GM23248 (cell line): ENCODE measurements at regions not wholly inside any gene's neighbourhood (a gene's known extent, or its start where the extent isn't known, plus 50 kb on each side); places are given as distances from the start of the nearest gene placed in this dataset.

Experiments used
- DNase-seq: peaks from one replicate; pipeline ENCODE4 v3.0.0-alpha.2; 2015
- H2AFZ ChIP-seq: fragments of 200-600 bp; sonication (generic); 2 replicates; pipeline ENCODE4 v1.6.1; 2016; ENCODE audit warnings: antibody characterized with exemption
- H3F3A ChIP-seq: fragments of 200-600 bp; sonication (generic); 2 replicates; pipeline ENCODE4 v1.6.1; 2016; ENCODE audit warnings: mild to moderate bottlenecking, antibody characterized with exemption, mixed run types; ENCODE audit not compliant: insufficient read depth
- H3K27ac ChIP-seq: fragments of 200-600 bp; sonication (generic); 2 replicates; pipeline ENCODE4 v1.5.1; 2016; ENCODE audit warnings: mild to moderate bottlenecking
- H3K27me3 ChIP-seq: fragments of 200-600 bp; sonication (generic); replicated peaks from 2 replicates; pipeline ENCODE4 v1.6.1; 2016; ENCODE audit warnings: mild to moderate bottlenecking; ENCODE audit not compliant: insufficient read depth
- H3K36me3 ChIP-seq: fragments of 200-600 bp; sonication (generic); 2 replicates; pipeline ENCODE4 v1.6.1; 2016; ENCODE audit warnings: low read depth, mild to moderate bottlenecking
- H3K4me1 ChIP-seq: fragments of 200-600 bp; sonication (generic); 2 replicates; pipeline ENCODE4 v1.6.1; 2016; ENCODE audit warnings: mild to moderate bottlenecking; ENCODE audit not compliant: insufficient read depth
- H3K4me2 ChIP-seq: fragments of 200-600 bp; sonication (generic); one replicate; pipeline ENCODE4 v1.6.1; 2016; ENCODE audit warnings: mild to moderate bottlenecking; ENCODE audit not compliant: unreplicated experiment
- H3K4me3 ChIP-seq: fragments of 200-600 bp; sonication (generic); 2 replicates; pipeline ENCODE4 v1.5.1; 2016; ENCODE audit warnings: mild to moderate bottlenecking
- H3K79me2 ChIP-seq: fragments of 200-600 bp; sonication (generic); 2 replicates; pipeline ENCODE4 v1.6.1; 2016; ENCODE audit warnings: mild to moderate bottlenecking; ENCODE audit not compliant: insufficient read depth
- H3K9ac ChIP-seq: fragments of 200-600 bp; sonication (generic); 2 replicates; pipeline ENCODE4 v1.6.1; 2016; ENCODE audit warnings: mild to moderate bottlenecking
- H3K9me2 ChIP-seq: fragments of 200-600 bp; sonication (generic); 2 replicates; pipeline ENCODE4 v1.6.1; 2016; ENCODE audit warnings: mixed run types, mild to moderate bottlenecking, moderate library complexity; ENCODE audit not compliant: insufficient read depth
- H3K9me3 ChIP-seq: fragments of 200-600 bp; sonication (generic); one replicate; pipeline ENCODE4 v1.6.1; 2017; ENCODE audit warnings: low read depth
- H4K20me1 ChIP-seq: fragments of 200-600 bp; sonication (generic); 2 replicates; pipeline ENCODE4 v1.6.0; 2016; ENCODE audit not compliant: insufficient read depth
- EZH2 ChIP-seq: fragments of 200-600 bp; sonication (generic); IDR thresholded peaks from 2 replicates; pipeline ENCODE4 v1.6.1; 2018; ENCODE audit warnings: antibody characterized with exemption, mild to moderate bottlenecking; ENCODE audit not compliant: insufficient read depth, poor library complexity, severe bottlenecking
- EZH2phosphoT487 ChIP-seq: fragments of 200-600 bp; sonication (generic); IDR thresholded peaks from 2 replicates; pipeline ENCODE4 v1.6.1; 2018; ENCODE audit warnings: antibody characterized with exemption, moderate library complexity, mild to moderate bottlenecking, low read depth; ENCODE audit not compliant: insufficient read depth
- WGBS, 2 experiments: methylation state at CpG; one replicate each; pipeline ENCODE4 v1.1.6; 2015 to 2017; ENCODE audit warnings: low lambda C conversion rate in 2 of 2, low coverage in 1 of 2; ENCODE audit errors: missing lambda C conversion rate in 2 of 2; 5-methylcytosine and 5-hydroxymethylcytosine counted together
- in situ Hi-C: fragments of 300-500 bp; cut with MboI; formaldehyde crosslinking; loops from 2 replicates; pipeline ENCODE4 v1.15.0; 2020

GRCh38 chr9:119639287-119639955, 270.2 kb upstream of the BRINP1 start:
- Histone ChIP-seq H4K20me1 (no peaks in the 10 kb centered on the region), H3K9me3 (no peaks in the 10 kb centered on the region), H3F3A (no peaks in the 10 kb centered on the region), H3K79me2 (no peaks in the 10 kb centered on the region), H3K27ac (no peak overlapping the region), H2AFZ (no peak overlapping the region), H3K4me3 (no peak overlapping the region), H3K4me2 (no peak overlapping the region), H3K36me3 (no peaks in the 10 kb centered on the region), H3K9me2 (no peaks in the 10 kb centered on the region), H3K4me1 (no peaks in the 10 kb centered on the region), H3K9ac (no peak overlapping the region), H3K27me3 (no peaks in the 10 kb centered on the region)
- DNase-seq, result peak; percentile 78
- in situ Hi-C loops, result no loop called here
- 24 to 25% methylated on average over 12 of the region's 12 CpGs for WGBS, 2 experiments
- TF ChIP-seq EZH2, result no peak

- no peak overlapping the region for H3K27ac ChIP-seq
- 33 to 34% methylated on average over 8 of the region's 8 CpGs for WGBS, 2 experiments
- TF ChIP-seq EZH2, result no peak
- no peak for TF ChIP-seq EZH2phosphoT487
- H3K27me3 ChIP-seq, result no peaks in the 10 kb centered on the region
- no peak overlapping the region for H3K4me2 ChIP-seq
- H3F3A ChIP-seq, result no peaks in the 10 kb centered on the region
- DNase-seq, result no peak
- H3K4me1 ChIP-seq, result no peaks in the 10 kb centered on the region
- no peaks in the 10 kb centered on the region for H3K36me3 ChIP-seq
- H3K9me3 ChIP-seq, result no peaks in the 10 kb centered on the region
- no peaks in the 10 kb centered on the region for H3K9me2 ChIP-seq
- H3K4me3 ChIP-seq, result no peak overlapping the region
- no peaks in the 10 kb centered on the region for H4K20me1 ChIP-seq
- in situ Hi-C loops, result no loop called here
- no peaks in the 10 kb centered on the region for H3K79me2 ChIP-seq
- no peak overlapping the region for H3K9ac ChIP-seq
- H2AFZ ChIP-seq, result no peak overlapping the region
Observed at GRCh38 chr9:119634006-119634405, 264.8 kb upstream of the BRINP1 start.

- Histone ChIP-seq H4K20me1 (no peaks in the 10 kb centered on the region), H3K4me3 (no peak overlapping the region), H3K79me2 (no peaks in the 10 kb centered on the region), H3K9me2 (no peaks in the 10 kb centered on the region), H3K36me3 (no peaks in the 10 kb centered on the region), H3K27me3 (no peaks in the 10 kb centered on the region), H3K4me2 (no peak overlapping the region), H3K9ac (no peak overlapping the region), H3K27ac (no peak overlapping the region), H2AFZ (no peak overlapping the region), H3F3A (no peaks in the 10 kb centered on the region), H3K4me1 (no peaks in the 10 kb centered on the region), H3K9me3 (no peaks in the 10 kb centered on the region)
- WGBS, 2 experiments, result 35 to 67% methylated on average over 1 of the region's 1 CpG
- no peak for TF ChIP-seq EZH2phosphoT487
- no peak for TF ChIP-seq EZH2
- no peak for DNase-seq
- in situ Hi-C loops, result no loop called here
Observed at GRCh38 chr9:119611565-119611964, 242.3 kb upstream of the BRINP1 start.

GRCh38 chr9:119609277-119609971, 240.2 kb upstream of the BRINP1 start:
- WGBS, 2 experiments, result 26 to 40% methylated on average over 2 of the region's 2 CpGs
- no peaks in the 10 kb centered on the region for H4K20me1 ChIP-seq
- no peak overlapping the region for H3K4me3 ChIP-seq
- no peak overlapping the region for H3K4me2 ChIP-seq
- H3F3A ChIP-seq, result no peaks in the 10 kb centered on the region
- H3K27ac ChIP-seq, result no peak overlapping the region
- no peaks in the 10 kb centered on the region for H3K4me1 ChIP-seq
- no peaks in the 10 kb centered on the region for H3K27me3 ChIP-seq
- H3K36me3 ChIP-seq, result no peaks in the 10 kb centered on the region
- H3K9me3 ChIP-seq, result no peaks in the 10 kb centered on the region
- H3K9ac ChIP-seq, result no peak overlapping the region
- no peaks in the 10 kb centered on the region for H3K79me2 ChIP-seq
- no peak for TF ChIP-seq EZH2
- TF ChIP-seq EZH2phosphoT487, result no peak
- DNase-seq, result no peak
- no peak overlapping the region for H2AFZ ChIP-seq
- H3K9me2 ChIP-seq, result no peaks in the 10 kb centered on the region
- in situ Hi-C loops, result no loop called here
